HL-60 (cell line): ENCODE measurements at regions not wholly inside any gene's neighbourhood (a gene's known extent, or its start where the extent isn't known, plus 50 kb on each side); places are given as distances from the start of the nearest gene placed in this dataset.

Experiments
- DNase-seq, 2 experiments: peaks; one replicate each; pipeline ENCODE4 v3.0.0-alpha.2; 2010 to 2020; ENCODE audit warnings: low read depth in 1 of 2, low spot score in 1 of 2
- H3K27ac ChIP-seq: fragments of 250-450 bp; sonication (Bioruptor Pico); replicated peaks from 2 replicates; pipeline ENCODE4 v1.5.1; 2020; ENCODE audit warnings: mild to moderate bottlenecking, moderate library complexity
- H3K27me3 ChIP-seq: fragments of 250-450 bp; sonication (Bioruptor Pico); 2 replicates; pipeline ENCODE4 v1.5.1; 2021; ENCODE audit warnings: mild to moderate bottlenecking, moderate library complexity; ENCODE audit not compliant: insufficient read depth, poor library complexity, severe bottlenecking
- H3K4me3 ChIP-seq: replicated peaks from 2 replicates; pipeline ENCODE4 v1.5.1; 2011; ENCODE audit warnings: mild to moderate bottlenecking, control low read depth, low read length; ENCODE audit not compliant: insufficient read depth
- CTCF ChIP-seq: IDR thresholded peaks from one replicate; pipeline ENCODE4 v1.5.1; 2011; ENCODE audit warnings: low read length, control low read depth, inconsistent platforms; ENCODE audit not compliant: insufficient read depth
- GABPA ChIP-seq: IDR thresholded peaks from 2 replicates; pipeline ENCODE4 v1.6.1; 2012; ENCODE audit warnings: low read depth
- POLR2AphosphoS5 ChIP-seq: IDR thresholded peaks from 2 replicates; pipeline ENCODE4 v1.6.1; 2012; ENCODE audit warnings: low read depth
- REST ChIP-seq: IDR thresholded peaks from 2 replicates; pipeline ENCODE4 v1.6.1; 2012; ENCODE audit warnings: low read depth; ENCODE audit not compliant: insufficient replicate concordance
- SPI1 ChIP-seq: IDR thresholded peaks from 2 replicates; pipeline ENCODE4 v1.6.1; 2012; ENCODE audit warnings: low read depth, mild to moderate bottlenecking, borderline replicate concordance

GRCh38 chr13:50699874-50700663 lies 143.4 kb downstream of the DLEU7 start:
- H3K27me3 ChIP-seq: no peaks in the 10 kb centered on the region
- TF ChIP-seq CTCF (no peak), GABPA (no peak), REST (no peak), SPI1 (no peak), POLR2AphosphoS5 (no peak)
- no peak for DNase-seq
- no peak overlapping the region for H3K27ac ChIP-seq
- no peak overlapping the region for H3K4me3 ChIP-seq

GRCh38 chr13:50700664-50701305 lies 142.7 kb downstream of the DLEU7 start:
- TF ChIP-seq CTCF (no peak), POLR2AphosphoS5 (no peak), REST (no peak)
- no peak overlapping the region for H3K27ac ChIP-seq
- no peaks in the 10 kb centered on the region for H3K27me3 ChIP-seq
- no peak overlapping the region for H3K4me3 ChIP-seq
- no peak for DNase-seq

GRCh38 chr13:50701469-50701868 lies 142.0 kb downstream of the DLEU7 start:
- H3K27me3 ChIP-seq: no peaks in the 10 kb centered on the region
- H3K4me3 ChIP-seq: no peak overlapping the region
- TF ChIP-seq REST (no peak), CTCF (no peak), SPI1 (no peak), GABPA (no peak), POLR2AphosphoS5 (no peak)
- DNase-seq: no peak
- H3K27ac ChIP-seq: no peak overlapping the region
